GM12891 (cell line): ENCODE measurements at regions not wholly inside any gene's neighbourhood (a gene's known extent, or its start where the extent isn't known, plus 50 kb on each side); places are given as distances from the start of the nearest gene placed in this dataset.

Experiments
- POLR2A ChIP-seq: IDR thresholded peaks from 2 replicates; pipeline ENCODE4 v1.6.1; 2011; ENCODE audit warnings: low read depth, low read length, control low read depth
- POLR2AphosphoS5 ChIP-seq: IDR thresholded peaks from 2 replicates; pipeline ENCODE4 v1.6.1; 2011; ENCODE audit warnings: low read depth, low read length, control low read depth
- TAF1 ChIP-seq: IDR thresholded peaks from 2 replicates; pipeline ENCODE4 v1.6.1; 2011; ENCODE audit warnings: low read depth, low read length, control low read depth

DNA sequence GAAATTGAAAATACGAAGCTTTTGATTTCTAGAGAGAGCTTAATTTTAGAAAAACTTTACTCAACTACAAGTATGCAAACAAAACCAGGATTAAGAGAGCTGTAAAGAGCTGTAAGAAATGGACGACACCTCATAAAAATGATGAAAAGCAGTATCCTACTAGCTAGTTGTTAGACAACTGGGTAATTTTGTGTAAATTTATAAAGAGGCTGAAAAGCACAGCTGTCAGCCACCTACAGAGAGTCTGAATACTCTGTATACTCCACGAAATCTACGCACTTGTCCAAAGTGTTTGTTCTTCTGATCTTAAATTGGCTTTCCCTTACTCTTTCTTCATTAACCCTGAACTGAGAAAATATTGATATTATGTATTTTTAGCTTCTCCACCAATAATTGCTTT lies 808.4 kb upstream of the EPHA7 start:
- no peak for TF ChIP-seq POLR2A
- TF ChIP-seq POLR2AphosphoS5 = no peak
- no peak for TF ChIP-seq TAF1
